HepG2 (cell line): ENCODE measurements at regions not wholly inside any gene's neighbourhood (a gene's known extent, or its start where the extent isn't known, plus 50 kb on each side); places are given as distances from the start of the nearest gene placed in this dataset.
A peak's percentile ranks its signal among the peaks of the same experiment; 100 is the strongest.

ENCODE experiments used
- ATAC-seq: fragments of 200-7000 bp; cut with Tn5 transposase; 3 replicates; pipeline ENCODE4 v1.9.1; 2020; ENCODE audit warnings: mild to moderate bottlenecking, moderate library complexity
- BruUV-seq: library from RNA; stranded (reverse); fragments of 400-500 nt; replicated peaks from 2 replicates; lab custom pipeline; 2021; lab: Mats Ljungman, UMichigan
- CTCF ChIA-PET: fragments of 300-600 bp; formaldehyde crosslinking; extraction: SDS; loops from one replicate; lab custom pipeline; 2021; ENCODE audit warnings: low total read pairs, inconsistent platforms, low intra/inter-chr PET ratio; lab: Yijun Ruan, JAX
- POLR2A ChIA-PET: fragments of 350-600 bp; sonication (Branson Sonifier 250); formaldehyde crosslinking; loops from one replicate; lab custom pipeline; 2020; ENCODE audit warnings: antibody characterized with exemption, inconsistent platforms; lab: Yijun Ruan, JAX
- DNase-seq: peaks from one replicate; pipeline ENCODE4 v3.0.0-alpha.2; 2015; ENCODE audit warnings: low spot score
- FAIRE-seq: peaks from 3 replicates; lab custom pipeline; 2011; peaks lifted over from hg19 to GRCh38; lab: Jason Lieb, UNC
- H2AFZ ChIP-seq: one replicate; pipeline ENCODE4 v1.6.1; 2011; ENCODE audit warnings: low read length, inconsistent platforms
- H3K27ac ChIP-seq: fragments of 300-600 bp; 3 replicates; pipeline ENCODE4 v1.8.0; 2011; ENCODE audit warnings: mixed run types, mild to moderate bottlenecking, mixed read lengths, low read length, inconsistent platforms; ENCODE audit not compliant: insufficient read depth; ENCODE audit errors: extremely low read length
- H3K27me3 ChIP-seq, 2 experiments: fragments of 200-600 bp in 1 of 2; 2 replicates in 1 of 2; 3 replicates in 1 of 2; pipeline versions ENCODE4 v1.6.0 to v1.8.0; 2011; ENCODE audit warnings: low read length in 2 of 2, mild to moderate bottlenecking in 2 of 2, moderate library complexity in 2 of 2, inconsistent platforms in 1 of 2; ENCODE audit not compliant: insufficient read depth in 2 of 2, control insufficient read depth in 1 of 2
- H3K36me3 ChIP-seq, 2 experiments: fragments of 200-600 bp in 1 of 2; replicated peaks in 1 of 2; 2 replicates in 1 of 2; 3 replicates in 1 of 2; pipeline versions ENCODE4 v1.5.1 to v1.8.0; 2011; ENCODE audit warnings: low read length in 2 of 2, inconsistent platforms in 1 of 2; ENCODE audit not compliant: insufficient read depth in 2 of 2, control insufficient read depth in 1 of 2
- H3K4me1 ChIP-seq: 2 replicates; pipeline ENCODE4 v1.5.1; 2012; ENCODE audit warnings: low read length, inconsistent platforms; ENCODE audit not compliant: insufficient read depth
- H3K4me2 ChIP-seq: 2 replicates; pipeline ENCODE4 v1.6.0; 2011; ENCODE audit warnings: low read depth, low read length, inconsistent platforms
- H3K4me3 ChIP-seq, 3 experiments: fragments of 200-600 bp in 1 of 3; sonication (generic), shearing (Covaris generic) in 1 of 3; replicated peaks in 1 of 3; 2 replicates each; pipeline ENCODE4 v1.5.1; 2011 to 2016; ENCODE audit warnings: low read length in 3 of 3, inconsistent platforms in 2 of 3, low read depth in 2 of 3, mild to moderate bottlenecking in 2 of 3, control low read depth in 1 of 3, mixed read lengths in 1 of 3; ENCODE audit not compliant: insufficient read depth in 1 of 3
- H3K79me2 ChIP-seq: one replicate; pipeline ENCODE4 v1.6.1; 2011; ENCODE audit warnings: low read length, inconsistent platforms; ENCODE audit not compliant: insufficient read depth
- H3K9ac ChIP-seq: 2 replicates; pipeline ENCODE4 v1.6.0; 2011; ENCODE audit warnings: mild to moderate bottlenecking, low read depth, low read length, inconsistent platforms; ENCODE audit not compliant: insufficient read depth
- H3K9me3 ChIP-seq: 2 replicates; pipeline ENCODE4 v1.5.1; 2012; ENCODE audit warnings: mild to moderate bottlenecking, low read length
- H4K20me1 ChIP-seq: 2 replicates; pipeline ENCODE4 v1.6.0; 2011; ENCODE audit warnings: inconsistent platforms, mild to moderate bottlenecking, low read length, moderate library complexity; ENCODE audit not compliant: insufficient read depth
- HMG20B ChIP-seq: conservative IDR thresholded peaks from 2 replicates; pipeline ENCODE4 v1.6.1; 2016; ENCODE audit warnings: missing genetic modification reagents, missing compliant biosample characterization
- IRX3 ChIP-seq: sonication (generic); formaldehyde crosslinking; IDR thresholded peaks from 2 replicates; pipeline ENCODE4 v1.8.1; 2023; ENCODE audit warnings: mild to moderate bottlenecking, low read depth, missing genetic modification reagents, borderline replicate concordance
- JUND ChIP-seq: sonication (generic); formaldehyde crosslinking; IDR thresholded peaks from 2 replicates; pipeline ENCODE4 v1.8.0; 2022; ENCODE audit warnings: mild to moderate bottlenecking, missing genetic modification reagents
- MAFK ChIP-seq, 2 experiments: IDR thresholded peaks in 1 of 2; conservative IDR thresholded peaks in 1 of 2; 2 replicates each; pipeline ENCODE4 v1.6.1; 2011; ENCODE audit warnings: improper control_type of control experiment in 2 of 2, low read length in 2 of 2
- NFKBIZ ChIP-seq: IDR thresholded peaks from 2 replicates; pipeline ENCODE4 v1.6.1; 2018; ENCODE audit warnings: missing genetic modification reagents, missing compliant biosample characterization
- SAFB2 ChIP-seq: sonication (generic); formaldehyde crosslinking; IDR thresholded peaks from 2 replicates; pipeline ENCODE4 v1.5.1; 2020; ENCODE audit warnings: missing genetic modification reagents, low read depth, mild to moderate bottlenecking, borderline replicate concordance
- STAG1 ChIP-seq: sonication (generic); formaldehyde crosslinking; IDR thresholded peaks from 2 replicates; pipeline ENCODE4 v1.4.0; 2020; ENCODE audit warnings: missing genetic modification reagents
- TMF1 ChIP-seq: sonication (generic); formaldehyde crosslinking; IDR thresholded peaks from 2 replicates; pipeline ENCODE4 v1.8.1; 2022; ENCODE audit warnings: low read depth, missing genetic modification reagents
- ZNF382 ChIP-seq: sonication (generic); formaldehyde crosslinking; IDR thresholded peaks from 2 replicates; pipeline ENCODE4 v1.5.0; 2020; ENCODE audit warnings: missing genetic modification reagents, mild to moderate bottlenecking, borderline replicate concordance
- ZNF383 ChIP-seq: sonication (generic); formaldehyde crosslinking; IDR thresholded peaks from 2 replicates; pipeline ENCODE4 v1.4.0; 2020; ENCODE audit warnings: missing genetic modification reagents, mild to moderate bottlenecking, borderline replicate concordance
- ZNF431 ChIP-seq: sonication (generic); formaldehyde crosslinking; IDR thresholded peaks from 2 replicates; pipeline ENCODE4 v1.9.0; 2022; ENCODE audit warnings: missing genetic modification reagents, low read depth, mild to moderate bottlenecking, borderline replicate concordance
- ZNF598 ChIP-seq: sonication (generic); formaldehyde crosslinking; IDR thresholded peaks from 2 replicates; pipeline ENCODE4 v1.5.1; 2020; ENCODE audit warnings: mild to moderate bottlenecking, missing genetic modification reagents, borderline replicate concordance
- ZNF678 ChIP-seq: sonication (generic); formaldehyde crosslinking; IDR thresholded peaks from 2 replicates; pipeline ENCODE4 v1.4.0; 2020; ENCODE audit warnings: mild to moderate bottlenecking, missing genetic modification reagents
- ZSCAN9 ChIP-seq: IDR thresholded peaks from 2 replicates; pipeline ENCODE4 v1.6.1; 2016; ENCODE audit warnings: borderline replicate concordance
- WGBS: methylation state at CpG from one replicate; pipeline ENCODE4 v1.1.6; 2017; ENCODE audit warnings: low lambda C conversion rate; 5-methylcytosine and 5-hydroxymethylcytosine counted together
- in situ Hi-C: cut with HindIII; loops from 2 replicates; pipeline ENCODE4 v1.10.0; 2017; ENCODE audit warnings: low pct_unique_long_range_greater_than_20kb; ENCODE audit not compliant: extremely low pct_ligation_motif_present
- intact Hi-C: fragments of 100-400 bp; cut with micrococcal nuclease; formaldehyde crosslinking; loops from one replicate; pipeline ENCODE4 v1.10.0; 2022; ENCODE audit not compliant: unreplicated experiment

DNA sequence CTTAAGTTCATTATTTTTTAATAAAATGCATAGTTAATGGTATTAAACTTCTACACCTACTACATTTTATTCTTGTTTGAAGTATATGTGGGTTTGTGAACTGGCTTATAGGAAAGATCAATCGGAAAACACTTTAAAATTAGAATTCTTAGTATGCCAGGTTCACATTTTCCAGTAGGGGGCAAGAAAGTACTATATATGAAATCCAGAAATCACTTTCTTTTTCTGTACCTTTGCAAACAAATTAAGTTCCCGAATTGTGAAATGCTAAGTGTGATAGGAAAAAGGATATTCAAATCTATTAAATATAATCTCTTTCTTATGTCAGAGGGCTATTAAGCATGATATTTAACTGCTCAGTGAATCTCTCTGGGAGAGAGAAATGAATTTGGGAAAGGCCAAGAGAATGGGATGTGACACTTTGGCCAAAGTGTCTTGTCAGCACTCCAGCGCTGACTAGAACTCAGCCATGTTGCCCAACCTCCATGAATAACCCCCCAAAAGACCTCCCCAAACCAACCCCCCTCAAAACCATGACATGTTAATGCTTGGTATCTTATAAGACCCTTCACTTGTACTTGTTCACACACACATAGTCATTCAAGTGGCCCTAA lies 122.6 kb upstream of the SLC10A2 start (continued):
- TF ChIP-seq ZSCAN9 (no peak), IRX3 (CRISPR knock-in tag) (no peak), ZNF382 (no peak), ZNF383 (CRISPR knock-in tag) (no peak), ZNF598 (CRISPR knock-in tag) (no peak), MAFK (conservative IDR thresholded peaks at IDR 0.05 in 1 of 2, IDR thresholded peaks at IDR 0.05 in 1 of 2; ENCODE audit: low read length in 2 of 2) (peak in 1 of 2 experiments; percentile 71; a peak in 3 of 4 replicates), ZNF678 (no peak), HMG20B (no peak), JUND (CRISPR knock-in tag) (no peak), STAG1 (CRISPR knock-in tag) (peak; percentile 54), SAFB2 (CRISPR knock-in tag) (no peak), TMF1 (no peak), ZNF431 (CRISPR knock-in tag) (no peak)

DNA sequence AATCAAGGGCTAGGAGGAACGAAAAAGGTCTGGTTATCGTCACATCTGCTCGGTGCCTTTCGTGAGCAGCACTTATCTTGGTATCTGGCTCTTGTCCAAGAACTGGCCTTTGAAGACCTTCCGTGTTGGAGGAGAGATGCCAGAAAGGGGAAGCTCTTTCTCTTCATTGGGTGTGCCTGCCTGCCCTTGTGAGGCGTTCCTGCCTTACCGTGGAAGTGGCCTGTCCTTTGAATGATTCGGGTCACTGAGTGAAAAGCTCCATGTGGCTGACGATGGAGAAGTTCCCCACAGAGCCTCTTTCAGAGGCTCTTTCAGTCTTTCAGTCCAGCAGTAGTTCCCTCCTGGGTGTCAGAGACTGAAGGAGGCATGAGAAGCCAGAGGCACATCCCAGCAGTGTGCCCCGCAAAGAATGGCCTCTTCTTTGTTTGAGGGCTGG lies 121.5 kb upstream of the SLC10A2 start:
- intact Hi-C loops: loop anchor here (1.0 kb wide), 1 partner anchor 271 kb away; no protein-coding TSS in a partner anchor
- H3K27me3 ChIP-seq: no peaks in the 10 kb centered on the region

More for the DNA sequence above, 121.5 kb upstream of the SLC10A2 start:
- FAIRE-seq (no peak), ATAC-seq (no peak), DNase-seq (no peak)
- Histone ChIP-seq H3K9me3 (no peaks in the 10 kb centered on the region), H3K4me3 (no peak overlapping the region), H4K20me1 (no peaks in the 10 kb centered on the region), H2AFZ (no peak overlapping the region), H3K79me2 (no peaks in the 10 kb centered on the region), H3K9ac (no peak overlapping the region), H3K27ac (no peak overlapping the region), H3K4me2 (no peak overlapping the region), H3K36me3 (no peaks in the 10 kb centered on the region), H3K4me1 (no peaks in the 10 kb centered on the region)
- ChIA-PET CTCF (no interaction called here), POLR2A (no interaction called here)
- BruUV-seq: no TSS peak
- in situ Hi-C loops: no loop called here
- 23% methylated on average over 8 of the region's 10 CpGs for WGBS
- no peak for TF ChIP-seq NFKBIZ (CRISPR knock-in tag)
